NCI-H2196 treated with DMSO at 0.1 percent for 48 hours (cell line): ENCODE measurements at regions not wholly inside any gene's neighbourhood (a gene's known extent, or its start where the extent isn't known, plus 50 kb on each side); places are given as distances from the start of the nearest gene placed in this dataset.
"Not testable (repeated sequence)": the region's sequence is repeated elsewhere in the genome, so short reads cannot be mapped to it uniquely, and the experiment has no call there.

ENCODE experiments used
- DNase-seq: peaks from one replicate; lab custom pipeline; 2025; ENCODE audit not compliant: unreplicated experiment; lab: John Stamatoyannopoulos, UW

DNA sequence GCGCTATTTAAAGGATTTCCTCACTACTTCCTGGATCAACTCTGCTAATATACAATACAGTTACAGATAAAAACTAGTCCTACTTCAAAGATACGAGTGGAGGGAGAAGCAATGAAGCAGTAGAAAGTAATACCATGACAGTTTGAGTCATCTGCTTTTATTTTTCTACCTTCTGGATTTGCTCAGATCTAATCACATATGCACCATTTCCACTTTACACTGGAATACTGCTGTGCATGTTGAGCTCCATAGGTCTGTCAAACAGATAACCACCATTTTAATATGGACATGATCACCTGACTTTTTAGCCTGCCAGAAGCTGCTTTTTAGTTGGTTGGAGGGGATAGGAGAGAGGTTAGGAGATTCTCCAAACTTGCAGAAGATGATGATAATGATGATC, 92.5 kb downstream of the MMUT start:
- DNase-seq, result no peak

DNA sequence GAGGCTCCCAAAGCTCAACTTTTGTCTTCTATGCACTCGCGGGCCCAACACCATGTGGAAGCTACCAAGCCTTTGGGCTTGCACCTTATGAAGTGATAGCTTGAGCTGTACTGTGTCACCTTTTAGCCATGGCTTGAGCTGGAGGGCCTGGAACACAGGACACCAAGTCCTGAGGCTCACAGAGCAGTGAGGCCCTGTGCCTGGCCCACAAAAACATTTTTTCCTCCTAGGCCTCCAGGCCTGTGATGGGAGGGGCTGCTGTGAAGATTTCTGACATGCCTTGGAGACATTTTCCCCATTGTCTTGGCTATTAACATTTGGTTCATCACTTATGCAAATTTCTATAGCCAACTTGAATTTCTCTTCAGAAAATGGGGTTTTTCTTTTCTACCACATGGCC, 96.5 kb downstream of the MMUT start:
- no peak for DNase-seq

DNA sequence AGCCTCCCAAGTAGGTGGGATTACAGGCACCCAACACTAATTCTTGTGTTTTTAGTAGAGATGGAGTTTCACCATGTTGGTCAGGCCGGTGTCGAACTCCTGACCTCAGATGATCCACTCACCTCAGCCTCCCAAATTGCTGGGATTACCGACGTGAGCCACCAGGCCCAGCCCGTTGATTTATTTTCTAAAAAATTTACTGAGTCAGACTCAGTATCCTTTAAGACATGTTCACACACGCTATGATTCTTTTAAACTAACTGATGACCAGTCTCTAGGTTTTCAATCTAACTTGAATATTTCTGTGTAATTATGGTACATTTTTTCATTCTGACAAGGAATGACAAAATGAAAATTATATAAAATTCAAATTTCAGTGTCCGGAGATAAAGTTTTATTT, 114.5 kb downstream of the MMUT start:
- DNase-seq, result no peak

DNA sequence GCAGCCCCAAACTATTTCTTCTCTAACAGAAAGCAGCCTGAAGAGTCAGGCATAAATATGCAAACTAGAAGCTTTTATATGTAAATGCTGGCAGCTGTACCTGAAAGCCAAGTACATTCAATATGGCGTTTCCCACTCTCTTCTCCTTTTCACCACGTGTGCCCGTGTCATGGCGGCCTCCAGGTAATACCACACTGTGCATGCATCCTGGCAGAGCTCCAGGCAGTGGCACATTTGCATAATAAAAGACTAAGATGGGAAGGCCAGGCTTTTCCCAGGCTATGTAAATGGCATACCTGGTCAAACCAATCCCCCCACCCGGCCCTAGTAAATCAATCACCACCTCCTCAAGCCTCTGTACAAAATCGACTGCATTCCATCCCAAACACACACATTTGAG, 120.6 kb downstream of the MMUT start:
- no peak for DNase-seq

DNA sequence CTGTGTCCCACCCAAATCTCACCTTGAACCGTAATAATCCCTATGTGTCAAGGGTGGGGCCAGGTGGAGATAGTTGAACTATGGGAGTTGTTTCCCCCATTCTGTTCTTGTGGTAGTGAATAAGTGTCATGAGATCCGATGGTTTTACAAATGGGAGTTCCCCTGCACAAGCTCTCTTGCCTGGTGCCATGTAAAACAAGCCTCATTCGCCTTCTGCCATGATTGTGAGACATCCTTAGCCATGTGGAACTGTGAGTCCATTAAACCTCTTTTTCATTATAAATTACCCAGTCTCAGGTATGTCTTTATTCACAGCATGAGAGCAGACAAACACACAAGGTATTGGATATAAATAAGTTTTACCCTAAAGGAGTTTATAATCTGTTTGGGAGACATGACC, 121.2 kb downstream of the MMUT start:
- DNase-seq, result no peak

DNA sequence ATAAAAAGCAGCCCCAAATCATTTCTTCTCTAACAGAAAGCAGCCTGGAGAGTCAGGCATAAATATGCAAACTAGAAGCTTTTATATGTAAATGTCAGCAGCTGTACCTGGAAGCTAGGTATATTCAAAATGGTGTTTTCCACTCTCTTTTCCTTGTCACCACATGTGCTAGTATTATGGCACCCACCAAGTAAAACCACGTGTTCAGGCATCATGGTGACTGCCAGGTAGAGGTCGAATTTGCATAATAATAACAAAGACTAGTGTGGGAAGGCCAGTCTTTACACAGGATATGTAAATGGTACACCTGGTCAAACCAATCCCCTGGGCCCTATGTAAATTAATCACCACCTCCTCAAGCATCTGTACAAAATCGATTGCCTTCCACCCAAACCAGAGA, 124.0 kb downstream of the MMUT start:
- no peak for DNase-seq

DNA sequence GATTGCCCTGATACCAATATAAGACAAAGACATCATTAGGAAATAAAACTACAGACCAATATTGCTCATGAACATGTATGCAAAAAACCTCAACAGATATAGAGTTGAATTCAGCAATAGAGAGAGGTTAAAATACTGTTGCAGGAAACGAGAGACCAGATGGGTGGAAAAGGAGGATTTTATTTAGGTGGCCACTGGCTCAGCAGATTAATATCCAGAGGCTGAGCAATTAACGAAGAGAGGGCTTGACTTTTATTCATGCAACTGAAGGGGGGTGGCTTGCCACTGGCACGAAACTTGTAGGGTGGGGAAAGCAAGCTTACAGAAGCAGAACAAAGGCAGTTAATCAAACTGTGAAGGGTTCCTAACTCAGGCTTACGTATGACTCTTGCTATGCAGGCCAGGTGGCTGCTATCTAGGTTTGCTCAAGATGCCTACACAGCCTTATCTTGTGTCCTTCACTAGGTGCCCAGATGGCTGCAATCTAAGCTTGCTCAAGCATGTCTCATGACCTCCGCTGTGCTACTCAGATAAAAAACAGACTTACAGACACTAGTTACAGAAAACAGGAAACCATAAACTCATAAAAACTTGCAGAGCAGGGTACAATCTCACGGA, 126.4 kb downstream of the MMUT start:
- DNase-seq, result no peak

DNA sequence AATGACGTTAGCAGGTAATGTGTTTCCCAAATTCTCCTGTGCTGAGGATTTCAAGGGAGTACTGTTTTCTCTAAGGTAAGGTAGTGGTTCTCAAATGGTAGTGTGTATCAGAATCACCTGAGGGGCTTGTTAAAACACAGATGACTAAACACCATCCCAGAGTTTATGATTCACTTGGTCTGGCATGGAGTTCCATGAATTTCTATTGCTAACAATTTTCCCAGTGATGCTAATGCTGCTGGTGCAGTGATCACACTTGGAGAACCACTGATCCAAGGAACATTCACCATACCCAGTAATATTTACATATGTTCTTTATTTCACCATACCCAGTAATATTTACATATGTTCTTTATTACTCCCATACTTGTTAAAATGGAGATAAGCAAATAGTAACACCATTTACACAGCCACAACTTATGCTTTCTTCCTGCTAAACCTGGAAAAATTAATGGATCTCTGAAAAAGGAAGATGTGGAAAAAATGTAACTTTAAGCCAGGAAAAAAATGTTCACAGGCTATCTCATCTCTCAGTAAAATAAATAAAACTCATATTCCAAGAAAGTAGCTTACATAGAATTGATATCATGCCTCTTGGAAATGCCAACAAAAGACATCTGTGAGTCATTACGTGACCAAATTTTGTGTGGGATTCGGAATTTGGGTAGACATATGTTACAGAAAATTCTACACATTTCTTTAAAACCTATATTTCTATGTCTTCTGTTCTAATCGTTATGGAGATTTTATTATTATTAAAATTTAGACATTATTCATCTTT, 129.5 kb downstream of the MMUT start:
- no peak for DNase-seq

DNA sequence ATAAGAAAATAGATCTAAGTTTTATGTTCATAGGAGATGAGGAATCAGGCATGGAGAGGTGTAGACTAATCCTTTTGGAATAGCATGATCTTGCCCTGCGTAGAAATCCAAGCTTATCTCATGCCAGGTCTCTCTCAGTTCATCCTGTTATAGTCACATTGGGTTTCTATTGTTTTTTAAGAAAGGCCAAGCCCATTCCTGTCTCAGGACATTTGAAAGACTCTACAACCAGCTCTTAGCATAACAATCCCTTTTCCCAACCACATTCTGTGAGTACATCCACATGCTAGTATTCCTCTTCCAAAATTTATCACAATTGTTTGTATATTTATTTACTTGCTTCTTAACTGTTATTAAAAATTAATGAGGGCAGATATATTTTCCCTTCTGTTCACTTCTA, 130.3 kb downstream of the MMUT start:
- no peak for DNase-seq

DNA sequence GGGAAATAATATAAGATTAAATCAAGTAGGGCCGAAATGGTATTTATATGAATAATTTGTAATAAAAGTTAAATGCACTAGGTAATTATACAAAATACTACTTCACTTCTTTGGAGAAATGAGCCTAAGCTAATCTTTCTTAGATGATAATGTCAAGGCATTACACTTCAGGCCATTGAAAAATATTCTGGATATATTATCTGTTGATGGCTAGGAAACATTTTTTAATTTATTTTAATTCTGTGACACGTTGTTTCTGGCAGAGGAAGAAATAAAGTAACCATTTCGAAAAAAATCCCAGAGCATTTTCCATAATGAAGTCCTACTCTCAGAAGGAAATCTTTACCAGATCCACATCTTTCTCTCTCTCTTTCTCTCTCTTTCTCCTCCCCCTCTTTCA, 133.9 kb downstream of the MMUT start:
- no peak for DNase-seq

DNA sequence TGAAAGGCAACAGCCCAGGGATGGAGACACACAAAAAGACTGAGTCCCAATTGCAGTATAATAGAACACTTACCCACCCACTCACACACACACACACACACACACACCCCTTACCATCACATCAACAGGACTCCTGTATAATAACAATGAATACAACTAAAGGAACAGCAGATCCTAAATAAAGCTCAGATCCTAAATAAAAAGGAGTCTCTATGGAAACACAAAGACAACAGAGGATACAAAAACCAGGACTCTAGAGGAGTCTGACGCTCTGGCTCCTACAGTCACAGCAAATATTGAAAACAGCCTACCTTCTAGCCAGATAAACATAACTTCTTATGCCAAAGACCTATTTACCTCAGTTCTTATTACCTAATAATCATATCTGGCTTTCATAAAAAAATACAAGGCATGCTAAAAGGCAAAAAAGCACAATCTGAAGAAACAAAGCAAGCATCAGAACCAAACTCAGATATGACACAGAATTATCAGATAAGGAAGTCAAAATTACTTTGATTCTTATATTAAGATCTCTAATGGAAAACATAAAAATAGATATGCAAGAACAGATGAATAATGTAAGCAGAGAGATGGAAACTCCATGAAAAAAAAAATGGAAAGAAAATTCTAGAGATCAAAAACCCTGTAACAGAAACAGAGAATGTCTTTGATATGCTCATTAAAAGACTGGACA, 134.9 kb downstream of the MMUT start:
- no peak for DNase-seq

DNA sequence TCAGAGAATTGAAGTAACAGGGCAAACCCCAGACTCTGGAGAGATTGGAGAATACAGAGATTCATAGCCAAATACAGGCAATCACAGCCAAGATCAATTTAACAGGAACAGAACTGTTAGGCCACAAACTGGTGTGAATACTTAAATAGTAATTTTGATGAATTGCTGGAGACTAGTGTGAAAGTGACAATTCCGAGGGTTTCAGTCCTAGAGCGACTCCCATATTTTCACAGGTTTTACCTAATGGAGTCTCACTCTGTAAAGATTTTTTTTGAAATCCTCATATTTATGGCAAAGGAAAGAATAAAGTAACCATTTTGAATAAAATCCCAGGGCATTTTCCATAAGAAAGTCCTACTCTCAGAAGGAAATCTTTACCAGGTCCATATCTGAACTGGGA, 135.5 kb downstream of the MMUT start:
- no peak for DNase-seq

DNA sequence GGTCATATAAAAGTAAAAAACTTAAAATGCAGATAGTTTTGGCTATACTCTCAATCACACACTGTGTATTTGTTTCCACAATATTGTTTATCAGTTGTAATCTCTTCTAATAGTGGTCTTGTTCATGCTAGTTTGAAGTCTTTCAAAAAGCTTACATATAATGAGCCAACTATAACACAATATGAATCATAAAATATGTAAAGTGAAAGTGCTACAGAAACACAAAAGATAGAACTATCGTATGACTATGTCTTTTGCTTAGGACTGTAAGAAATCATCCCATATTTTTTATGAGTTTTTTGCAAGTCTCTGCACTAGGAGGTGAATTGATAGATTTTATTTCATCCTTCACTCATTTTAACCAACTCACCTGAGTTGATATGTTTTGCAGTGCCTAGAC, 136.0 kb downstream of the MMUT start:
- no peak for DNase-seq

DNA sequence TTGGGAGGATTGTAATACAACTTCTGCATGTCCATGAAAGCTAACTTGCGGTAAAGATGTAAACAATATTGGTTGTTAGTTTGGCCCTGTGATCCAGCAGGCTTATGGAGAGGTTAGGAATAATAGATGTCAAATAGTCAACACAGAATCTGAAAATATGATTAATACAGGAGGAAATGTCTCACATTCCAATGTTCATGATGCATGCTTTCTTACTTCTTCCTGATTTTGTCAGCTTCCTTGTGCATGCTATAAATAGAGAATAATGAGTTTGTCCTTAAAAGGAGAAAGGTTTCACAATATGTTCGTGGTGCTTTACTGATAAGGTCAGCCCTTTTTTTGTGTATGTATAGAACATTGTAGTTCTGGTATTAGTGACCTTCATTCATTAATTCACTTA, 136.7 kb downstream of the MMUT start:
- DNase-seq, result no peak

DNA sequence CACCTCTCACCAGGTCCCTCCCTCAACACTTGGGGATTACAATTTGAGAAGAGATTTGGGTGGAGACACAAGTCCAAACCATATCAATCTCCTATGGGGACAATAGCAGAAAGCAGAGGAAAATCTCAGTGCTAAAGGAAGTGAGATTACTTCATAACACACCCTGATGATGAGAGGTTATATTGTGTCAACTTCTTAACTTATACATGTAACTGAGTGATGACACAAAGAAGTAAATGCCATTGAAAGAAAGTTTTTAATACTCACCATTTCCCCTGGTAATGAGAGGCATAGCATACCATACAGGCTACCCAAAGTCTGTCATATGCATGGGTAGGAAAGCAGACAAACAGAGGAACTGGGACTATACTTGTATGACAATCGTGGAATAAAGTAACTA, 137.2 kb downstream of the MMUT start:
- DNase-seq, result no peak

DNA sequence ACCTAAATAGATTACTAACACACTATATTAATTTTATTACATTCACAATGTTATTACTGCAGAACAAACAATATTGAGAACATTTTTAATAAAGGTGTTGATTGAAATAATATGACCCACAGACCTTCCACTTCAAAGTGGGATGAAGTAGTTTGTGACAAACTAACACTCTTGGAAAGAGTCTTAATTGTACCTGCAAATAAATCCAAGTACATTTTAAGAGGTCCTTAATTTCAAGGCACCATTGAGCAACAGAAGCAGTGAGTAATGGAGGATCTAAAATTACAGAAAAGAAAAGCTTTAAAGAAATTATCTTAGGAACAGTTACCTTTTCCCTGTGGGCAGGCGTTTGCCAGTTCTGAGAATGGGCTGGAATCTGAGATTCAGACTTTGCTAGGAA, 140.2 kb downstream of the MMUT start:
- DNase-seq, result no peak

DNA sequence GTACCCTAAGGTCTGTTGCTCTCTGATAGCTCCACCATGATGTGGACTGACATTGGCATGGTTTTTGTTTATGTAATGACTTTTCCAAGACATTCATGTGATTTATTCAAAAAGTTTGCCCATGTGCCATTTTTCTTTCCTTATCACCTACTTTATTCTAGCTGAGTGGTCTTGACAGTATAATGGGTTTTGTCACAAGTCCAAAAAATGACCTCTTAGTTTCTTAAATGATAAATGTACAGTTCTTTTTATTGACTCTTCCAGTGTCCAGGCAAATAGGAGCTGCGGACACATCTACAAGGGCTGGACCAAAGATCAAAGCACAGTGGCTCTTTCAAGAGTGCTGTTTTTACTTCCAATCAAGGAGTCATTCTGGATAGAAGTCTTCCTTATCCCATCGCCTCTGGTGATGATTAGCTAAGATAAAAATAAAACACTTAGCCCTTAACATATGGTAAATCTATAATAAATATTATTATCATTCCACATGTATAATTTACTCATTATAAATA, 141.4 kb downstream of the MMUT start:
- no peak for DNase-seq

DNA sequence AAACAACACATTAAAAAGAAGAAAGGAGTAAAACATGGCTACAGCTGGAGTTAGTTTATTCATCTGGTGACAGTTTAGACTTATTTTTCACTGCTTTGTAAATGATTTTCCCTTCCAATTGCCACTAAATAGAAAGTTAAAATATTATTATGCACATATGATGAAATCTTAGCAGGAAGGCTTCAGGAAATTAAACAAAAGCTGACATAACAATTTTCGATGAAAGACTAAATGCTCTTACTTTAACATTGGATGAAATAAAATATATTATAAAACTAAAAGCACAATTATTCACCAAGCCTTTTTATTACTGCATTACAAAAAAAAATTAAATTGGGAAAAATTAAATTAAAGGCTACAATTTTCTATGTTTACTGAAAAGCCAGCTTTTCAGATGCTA, 158.0 kb downstream of the MMUT start:
- DNase-seq, result no peak

DNA sequence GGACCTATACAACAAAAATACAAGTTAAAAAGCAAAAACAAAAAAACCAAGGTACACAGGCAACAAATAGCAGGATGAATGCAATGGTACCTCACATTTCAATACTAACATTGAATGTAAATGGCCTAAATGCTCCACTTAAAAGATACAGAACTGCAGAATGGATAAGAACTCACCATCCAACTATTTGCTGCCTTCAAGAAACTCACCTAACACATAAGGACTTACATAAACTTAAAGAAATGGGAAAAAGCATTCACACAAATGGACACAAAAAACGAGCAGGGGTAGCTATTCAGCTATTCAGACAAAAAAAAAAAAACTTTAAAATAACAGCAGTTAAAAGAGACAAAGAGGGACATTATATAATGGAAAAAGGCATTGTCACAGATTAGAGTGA, 158.7 kb downstream of the MMUT start:
- not testable (repeated sequence) for DNase-seq

DNA sequence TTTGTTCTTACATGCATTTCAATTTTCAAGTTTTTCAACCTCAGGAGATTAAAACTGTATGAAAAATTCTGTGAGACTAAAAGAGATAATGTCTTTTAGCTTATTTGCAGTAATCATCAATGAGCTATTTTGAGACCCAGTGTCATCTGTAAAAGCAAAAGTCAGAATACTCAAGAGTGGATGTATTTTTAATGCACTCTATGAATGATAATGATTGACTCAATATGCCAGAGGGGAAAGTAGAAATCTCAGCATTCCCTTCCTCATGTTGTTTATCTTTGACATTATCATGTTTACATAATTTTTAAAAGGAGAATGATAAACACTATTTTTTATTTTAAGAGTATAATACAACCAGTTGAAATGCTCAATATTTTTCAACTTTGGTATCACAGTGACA, 162.1 kb downstream of the MMUT start:
- DNase-seq, result no peak

DNA sequence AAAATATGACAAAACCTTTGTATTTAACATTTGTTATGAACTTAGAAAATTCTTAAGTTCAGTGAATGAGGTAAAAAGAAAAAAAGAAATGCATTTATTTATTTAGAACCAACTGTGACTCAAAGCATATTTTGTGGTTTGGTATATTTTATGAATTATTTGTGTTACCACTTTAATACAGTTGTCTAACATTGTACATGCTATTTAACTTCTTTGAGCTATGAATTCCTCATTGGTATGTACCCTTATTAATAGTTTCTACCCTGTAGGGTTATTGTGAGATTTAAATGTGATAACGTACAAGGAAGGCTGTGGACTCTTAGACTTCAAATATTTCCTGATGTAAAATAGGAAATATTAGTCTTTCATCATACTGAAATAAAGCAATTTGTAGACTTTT, 162.6 kb downstream of the MMUT start:
- DNase-seq, result no peak

DNA sequence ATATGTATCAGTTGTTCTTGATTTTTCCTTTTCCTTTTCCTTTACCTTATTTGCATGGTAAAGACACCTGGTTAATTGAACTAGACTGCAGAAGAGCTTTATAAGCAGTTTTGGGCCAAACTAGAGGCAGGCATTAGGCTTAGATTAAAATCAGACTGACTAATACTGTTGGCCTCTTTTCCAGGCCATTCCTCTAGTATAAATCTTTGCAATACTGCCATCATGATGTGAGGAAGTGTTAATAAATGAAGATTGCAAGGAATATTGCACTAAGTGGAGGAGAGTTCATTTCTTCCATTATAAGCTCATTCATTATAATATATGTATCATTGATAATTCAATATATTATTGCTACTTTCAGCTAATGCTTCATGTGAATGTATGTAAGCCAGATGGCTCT, 163.8 kb downstream of the MMUT start:
- DNase-seq, result no peak
